Ureter (tissue), 1 donor: ENCODE measurements at regions not wholly inside any gene's neighbourhood (a gene's known extent, or its start where the extent isn't known, plus 50 kb on each side); places are given as distances from the start of the nearest gene placed in this dataset.
"Not testable (repeated sequence)": the region's sequence is repeated elsewhere in the genome, so short reads cannot be mapped to it uniquely, and the experiment has no call there.

Source experiments
- DNase-seq: peaks from one replicate; pipeline ENCODE4 v3.0.0-alpha.2; 2020; ENCODE audit warnings: low spot score
- donor health status: DM: yes; HTN: yes; CAD: no.

GRCh38 chr2:234695981-234696380, 199.1 kb upstream of the ARL4C start:
- no peak for DNase-seq

GRCh38 chr2:234694244-234695013, 197.5 kb upstream of the ARL4C start:
- no peak for DNase-seq

GRCh38 chr2:234693681-234694190, 196.9 kb upstream of the ARL4C start:
- not testable (repeated sequence) for DNase-seq

GRCh38 chr2:234693191-234693590, 196.3 kb upstream of the ARL4C start:
- not testable (repeated sequence) for DNase-seq

- no peak for DNase-seq
These were observed 195.4 kb upstream of the ARL4C start for GRCh38 chr2:234691968-234692955.

- no peak for DNase-seq
These were observed 194.3 kb upstream of the ARL4C start for GRCh38 chr2:234691214-234691575.

GRCh38 chr2:234690569-234691213, 193.8 kb upstream of the ARL4C start:
- no peak for DNase-seq

GRCh38 chr2:234689911-234690379, 193.1 kb upstream of the ARL4C start:
- DNase-seq: no peak

GRCh38 chr2:234687718-234688475, 191.0 kb upstream of the ARL4C start:
- no peak for DNase-seq

GRCh38 chr2:234686088-234686890, 189.4 kb upstream of the ARL4C start:
- DNase-seq: no peak

GRCh38 chr2:234684466-234684865, 187.6 kb upstream of the ARL4C start:
- no peak for DNase-seq

- no peak for DNase-seq
These were observed 187.1 kb upstream of the ARL4C start for GRCh38 chr2:234683950-234684349.

- no peak for DNase-seq
These were observed 185.8 kb upstream of the ARL4C start for GRCh38 chr2:234682492-234683228.

GRCh38 chr2:234680688-234681619, 184.1 kb upstream of the ARL4C start:
- DNase-seq: no peak

GRCh38 chr2:234679741-234680687, 183.1 kb upstream of the ARL4C start:
- peak; percentile 58 for DNase-seq

- no peak for DNase-seq
These were observed 182.4 kb upstream of the ARL4C start for GRCh38 chr2:234679301-234679740.

GRCh38 chr2:234678711-234679110, 181.8 kb upstream of the ARL4C start:
- DNase-seq: no peak
